Amniotic stem cell (primary cell): ENCODE measurements at regions not wholly inside any gene's neighbourhood (a gene's known extent, or its start where the extent isn't known, plus 50 kb on each side); places are given as distances from the start of the nearest gene placed in this dataset.

ENCODE experiments used
- DNase-seq: peaks from one replicate; lab custom pipeline; 2025; lab: John Stamatoyannopoulos, UW

DNA sequence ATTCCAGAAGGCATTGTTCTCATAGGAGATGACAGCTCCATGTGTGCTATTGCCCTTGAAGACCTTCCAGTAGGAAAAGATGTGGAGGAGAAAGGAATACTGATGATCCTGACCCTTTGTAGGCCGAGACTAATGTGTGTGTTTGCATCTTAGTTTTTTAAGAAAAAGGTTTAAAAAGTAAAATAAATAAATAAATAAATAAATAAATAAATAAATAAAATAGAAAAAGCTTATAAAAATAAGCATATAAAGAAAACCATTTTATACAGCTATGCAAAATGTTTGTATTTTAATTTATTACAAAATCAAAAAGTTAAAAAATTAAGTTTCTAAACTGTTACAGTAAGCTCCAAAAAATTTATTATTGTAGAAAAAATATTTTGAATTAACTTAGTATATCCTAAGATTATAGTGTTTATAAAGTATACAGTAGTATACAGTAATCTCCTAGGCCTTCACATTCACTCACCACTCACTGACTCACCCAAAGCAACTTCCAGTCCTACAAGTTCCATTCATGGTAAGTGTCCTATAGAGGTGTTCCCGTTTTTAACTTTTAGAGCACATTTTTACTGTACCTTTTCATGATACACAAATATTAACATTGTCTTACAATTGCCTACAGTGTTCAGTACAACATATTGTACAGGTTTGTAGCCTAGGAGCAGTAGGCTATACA, 435.2 kb upstream of the SEMA3A start:
- DNase-seq: no peak

DNA sequence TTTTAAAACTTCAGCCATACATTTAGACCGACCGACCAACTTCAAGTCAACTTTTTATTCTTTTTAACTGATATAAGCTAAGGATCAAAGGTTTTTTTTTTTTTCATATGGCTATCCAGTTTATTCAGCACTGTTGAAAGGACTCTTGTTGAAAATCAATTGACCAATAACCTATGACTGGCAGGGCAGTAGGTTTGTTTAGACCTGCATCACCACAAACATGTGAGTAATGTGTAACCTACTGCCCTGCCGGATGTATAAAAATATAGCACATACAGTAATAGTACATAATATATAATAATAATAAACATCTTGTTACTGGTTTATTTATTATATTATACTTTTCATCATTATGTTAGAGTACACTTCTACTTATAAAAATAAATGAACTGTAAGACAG, 434.6 kb upstream of the SEMA3A start:
- DNase-seq: no peak

DNA sequence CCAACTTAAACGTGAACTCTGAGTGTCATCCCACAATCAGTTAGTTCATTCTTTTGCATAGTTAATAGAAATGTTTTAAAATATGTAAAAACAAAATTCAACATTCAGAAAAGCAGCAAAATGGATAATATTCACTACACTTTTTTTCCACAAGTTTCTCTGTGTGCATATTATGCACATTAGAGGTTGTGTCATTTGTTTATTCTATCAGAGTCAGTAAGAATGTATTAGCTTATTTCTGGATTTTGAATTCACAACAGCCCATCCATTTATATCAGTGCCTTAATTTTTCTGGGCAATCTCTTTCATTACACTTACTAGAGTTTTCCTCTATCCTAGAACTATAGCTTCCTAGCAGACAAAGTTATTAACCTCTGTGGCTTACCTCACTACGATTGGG, 432.7 kb upstream of the SEMA3A start:
- no peak for DNase-seq

DNA sequence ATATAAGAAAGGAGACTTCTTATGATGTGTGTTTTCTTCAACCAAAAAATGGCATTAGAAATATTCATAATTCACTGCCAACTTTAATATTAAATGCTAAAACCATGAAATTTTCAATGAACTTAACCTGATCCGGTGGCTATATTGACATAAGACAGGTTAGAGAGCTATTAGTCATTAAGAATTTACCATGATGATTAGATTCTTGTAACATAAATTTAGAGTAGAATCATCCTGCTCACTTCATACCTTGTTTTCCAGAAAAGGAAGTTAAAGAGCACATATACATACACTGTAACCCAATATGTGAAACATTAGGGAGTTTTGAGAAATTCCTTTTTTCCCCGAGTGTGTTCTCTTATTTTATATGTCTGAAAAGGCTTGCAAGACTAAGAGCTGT, 430.3 kb upstream of the SEMA3A start:
- no peak for DNase-seq

DNA sequence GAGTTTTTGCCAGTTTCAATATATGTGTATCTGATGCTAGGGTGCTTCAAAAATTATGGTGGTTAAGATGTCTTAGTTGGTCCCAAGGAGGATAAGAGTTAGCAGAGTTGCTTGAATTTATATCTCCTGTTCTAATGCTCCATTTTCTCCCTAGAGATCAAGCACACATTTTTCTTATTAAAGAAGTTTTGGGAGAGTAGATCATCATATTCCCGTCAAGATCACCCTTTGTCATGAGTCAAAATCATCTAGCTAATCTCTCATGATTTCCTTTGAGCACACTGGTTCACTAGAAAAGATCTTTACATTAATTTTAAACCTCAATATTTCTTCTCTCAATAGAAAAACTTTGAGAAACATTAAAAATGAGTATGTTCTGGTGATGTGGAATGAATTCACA, 429.9 kb upstream of the SEMA3A start:
- DNase-seq: no peak

DNA sequence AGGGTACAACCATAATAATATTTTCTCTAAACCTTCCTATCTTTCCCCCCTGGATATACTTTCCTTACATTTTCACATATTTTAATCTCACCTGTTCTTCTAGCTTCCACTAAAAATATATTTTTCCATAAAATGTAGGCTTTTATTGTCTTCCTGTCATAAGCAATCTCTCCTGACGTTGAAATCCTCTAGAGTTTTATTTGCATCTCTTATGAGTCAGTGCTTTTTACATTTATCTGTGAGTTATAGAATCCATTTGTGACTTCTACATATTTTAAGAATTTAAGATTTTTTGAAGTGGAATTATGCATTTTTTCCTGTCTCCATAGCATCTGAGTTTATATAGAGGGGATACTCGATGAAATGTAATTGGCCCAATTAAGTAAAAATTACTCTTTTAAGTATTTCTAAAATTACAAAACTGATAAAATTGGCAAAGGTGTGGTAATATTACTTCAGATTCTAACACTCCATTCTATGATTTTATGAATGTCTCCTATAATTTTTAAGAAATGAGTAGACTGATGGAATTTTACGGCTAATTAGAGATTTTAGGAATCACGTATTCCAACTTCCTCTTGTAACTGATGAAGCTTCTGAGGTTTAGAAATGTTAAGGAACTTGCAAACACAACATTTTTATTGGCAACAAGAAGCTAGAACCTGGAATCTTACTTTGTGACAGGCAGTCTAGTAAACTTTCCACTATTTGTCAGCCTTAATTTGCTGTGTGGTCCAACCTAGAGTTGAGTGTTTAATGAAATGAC, 422.9 kb upstream of the SEMA3A start:
- no peak for DNase-seq

DNA sequence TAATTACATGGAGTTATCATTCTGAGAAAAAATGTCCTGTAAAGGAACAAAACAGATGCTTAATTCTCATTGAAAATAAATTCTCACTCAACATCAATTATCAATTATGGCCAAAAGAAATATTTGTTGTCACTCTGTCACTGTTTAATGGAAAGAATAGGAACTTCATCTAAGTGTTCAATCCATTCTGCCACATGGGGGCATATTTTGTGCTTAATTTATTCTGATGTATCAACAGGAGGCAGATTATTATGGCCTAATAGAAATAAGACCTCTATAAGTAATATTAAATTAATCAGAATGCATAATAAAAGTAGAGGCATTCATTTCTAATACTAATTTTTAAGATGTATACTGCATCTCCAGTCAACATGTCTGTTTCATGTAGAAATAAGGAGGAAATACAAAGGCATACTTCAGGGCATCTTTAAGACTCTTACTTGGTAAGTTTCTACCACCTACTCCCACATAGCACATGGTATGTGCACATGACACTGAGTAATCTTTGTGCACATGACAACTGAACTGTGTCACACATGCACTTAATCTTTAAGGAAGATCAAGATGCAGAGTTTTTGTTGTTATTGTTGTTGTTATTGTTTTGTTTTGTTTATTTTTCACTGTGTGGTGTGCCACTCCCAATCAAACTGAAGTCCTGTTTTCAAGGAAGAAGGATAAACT, 420.4 kb upstream of the SEMA3A start:
- DNase-seq: no peak

DNA sequence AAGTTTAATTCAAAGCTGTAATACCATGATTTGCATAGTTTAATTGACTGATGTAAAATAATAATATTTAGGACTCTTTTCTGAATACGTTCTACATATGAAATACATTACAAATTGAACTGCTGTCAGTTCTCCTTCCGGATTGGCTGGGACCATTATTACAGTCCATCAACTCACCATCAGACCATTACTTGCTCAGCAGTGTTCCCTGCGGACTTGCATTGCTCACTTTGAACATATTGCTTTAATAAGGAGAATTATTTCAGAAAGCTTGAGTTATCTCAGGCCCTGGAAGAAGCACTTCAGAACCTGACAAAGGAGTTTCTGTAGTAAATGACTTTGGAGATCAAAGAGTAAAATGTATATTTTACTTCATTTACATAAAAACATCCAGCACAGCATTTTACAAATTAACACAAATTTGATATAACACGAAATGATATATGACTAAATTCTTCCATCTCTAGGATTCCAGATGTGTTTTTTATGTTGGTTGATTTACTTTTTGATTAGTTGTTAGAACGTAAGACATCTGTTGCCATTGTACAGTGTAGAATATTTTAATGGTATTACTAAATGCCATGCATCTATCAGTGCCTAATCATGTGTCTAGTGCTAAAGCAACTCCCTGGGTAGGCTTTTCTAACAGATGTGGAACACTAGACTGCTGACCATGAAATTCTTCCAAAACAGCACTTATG, 418.5 kb upstream of the SEMA3A start:
- no peak for DNase-seq

DNA sequence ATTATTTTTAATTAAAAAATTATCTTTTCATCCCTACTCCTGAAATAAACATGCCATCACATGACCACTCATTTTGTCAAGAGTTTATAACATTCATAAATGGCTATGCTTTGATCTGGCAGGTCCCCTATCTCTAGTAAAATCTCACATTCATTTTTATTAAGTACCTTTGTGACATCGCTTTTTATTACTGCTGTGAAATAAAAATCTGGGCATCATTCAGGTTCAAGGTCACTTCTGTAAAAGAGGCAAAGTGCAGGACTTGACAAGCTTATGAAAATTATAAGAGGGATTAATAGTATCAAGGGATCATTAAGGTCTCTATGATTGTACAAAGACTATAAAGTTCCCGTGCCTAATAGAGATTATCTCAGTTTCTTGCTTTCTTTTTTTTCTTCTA, 416.8 kb upstream of the SEMA3A start:
- DNase-seq: no peak

DNA sequence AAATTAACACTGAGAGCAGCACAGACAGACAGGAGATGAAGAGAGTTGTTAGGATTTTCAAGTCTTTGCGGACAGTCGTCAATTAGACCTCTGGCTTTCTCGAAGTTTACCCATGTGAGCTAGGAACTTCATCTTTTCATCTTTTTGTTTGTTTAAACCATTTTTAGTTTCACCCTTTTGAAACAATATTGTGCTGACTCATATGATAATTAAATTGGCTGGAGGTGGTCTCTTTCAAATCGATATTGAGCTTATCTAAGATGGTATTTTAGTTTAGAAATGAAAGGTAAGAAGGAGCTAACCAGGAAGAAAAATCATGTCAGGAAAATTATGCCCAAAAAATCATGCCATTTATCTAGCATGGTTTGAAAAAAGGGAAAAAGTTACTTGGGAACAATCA, 415.8 kb upstream of the SEMA3A start:
- DNase-seq: no peak

DNA sequence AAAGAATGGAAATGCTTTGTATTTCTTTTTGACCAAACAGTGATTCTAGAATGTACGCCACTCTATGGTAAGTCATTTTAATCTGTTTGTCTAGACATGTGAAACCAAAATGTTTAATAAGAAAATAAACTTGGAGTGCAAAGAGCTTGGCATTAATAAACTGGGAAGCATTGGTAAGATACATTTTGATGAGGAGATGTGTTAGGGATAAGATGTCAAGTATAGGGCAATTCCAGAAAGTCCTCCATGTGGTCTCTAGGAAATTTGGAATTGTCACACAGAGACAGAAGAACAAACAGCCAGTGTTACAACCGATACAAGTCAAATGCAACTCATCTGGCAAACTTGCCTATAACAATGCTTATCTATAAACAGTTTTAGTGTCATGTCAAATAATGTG, 410.7 kb upstream of the SEMA3A start:
- DNase-seq: no peak

DNA sequence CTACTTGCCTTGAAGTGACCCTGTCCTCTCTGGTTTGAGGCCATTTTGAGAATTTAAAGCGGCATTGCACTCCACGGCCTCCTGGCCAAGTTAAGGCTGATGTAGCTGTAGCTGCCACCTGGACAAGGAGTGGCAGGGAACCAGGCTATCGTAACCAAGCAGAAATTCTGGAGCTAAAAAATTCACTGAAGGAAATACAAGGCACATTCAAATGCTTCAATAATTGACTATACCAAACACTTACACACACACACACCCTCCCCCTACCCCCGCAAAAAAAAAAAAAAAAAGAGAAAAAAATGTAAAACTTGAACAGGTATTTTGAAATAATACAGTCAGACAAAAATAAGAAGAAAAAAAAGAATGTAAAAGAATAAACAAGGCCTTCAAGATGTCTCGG, 409.0 kb upstream of the SEMA3A start:
- no peak for DNase-seq

DNA sequence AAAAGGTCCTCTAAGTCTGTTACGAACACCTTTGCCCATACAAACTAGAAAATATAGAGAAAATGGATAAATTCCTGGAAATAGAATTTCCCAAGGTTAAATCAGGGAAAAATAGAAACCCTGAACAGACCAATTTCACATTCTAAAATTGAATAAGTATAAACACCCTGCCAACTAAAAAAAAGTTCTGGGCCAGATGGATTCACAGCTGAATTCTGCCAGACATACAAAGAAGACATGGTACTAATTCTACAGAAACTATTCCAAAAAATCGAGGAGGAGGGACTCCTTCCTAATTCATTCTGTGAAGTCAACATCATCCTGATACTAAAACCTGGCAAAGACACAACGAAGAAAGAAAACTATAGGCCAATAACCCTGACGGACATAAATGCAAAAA, 400.4 kb upstream of the SEMA3A start:
- DNase-seq: no peak

DNA sequence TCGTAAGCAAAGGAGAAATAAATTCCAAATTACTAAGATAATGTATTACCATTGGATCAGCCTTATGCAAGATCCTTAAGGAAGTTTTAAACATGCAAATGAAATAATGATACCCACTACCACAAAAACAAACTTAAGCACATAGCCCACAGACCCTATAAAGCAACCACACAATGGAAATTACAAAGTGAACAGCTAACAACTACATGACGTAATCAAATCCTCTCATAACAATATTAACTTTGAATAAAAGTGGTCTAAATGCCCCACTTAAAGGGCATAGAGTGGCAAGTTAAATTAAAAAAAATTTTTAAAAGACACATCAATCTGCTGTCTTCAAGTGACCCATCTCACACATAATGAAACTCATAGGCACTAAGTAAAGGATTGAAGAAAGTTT, 397.3 kb upstream of the SEMA3A start:
- DNase-seq: no peak

DNA sequence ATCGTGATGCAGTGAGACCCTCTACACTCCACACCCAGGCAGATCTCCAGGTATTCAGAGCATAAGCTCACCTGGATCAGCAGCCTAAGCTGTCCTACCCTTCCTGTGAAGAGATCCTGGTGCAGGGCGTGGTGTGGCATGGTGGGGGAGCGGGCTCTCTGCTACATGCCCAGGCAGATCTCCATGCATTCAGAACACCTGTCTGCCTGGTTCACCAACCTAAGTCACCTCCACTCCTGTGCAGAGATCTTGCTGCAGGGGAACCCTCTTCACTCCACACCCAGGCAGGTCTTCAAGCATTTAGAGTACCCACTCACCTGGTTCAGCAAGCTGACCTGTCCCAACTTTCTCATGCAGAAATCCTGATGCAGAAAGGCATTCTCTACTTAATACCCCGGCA, 394.4 kb upstream of the SEMA3A start:
- no peak for DNase-seq

DNA sequence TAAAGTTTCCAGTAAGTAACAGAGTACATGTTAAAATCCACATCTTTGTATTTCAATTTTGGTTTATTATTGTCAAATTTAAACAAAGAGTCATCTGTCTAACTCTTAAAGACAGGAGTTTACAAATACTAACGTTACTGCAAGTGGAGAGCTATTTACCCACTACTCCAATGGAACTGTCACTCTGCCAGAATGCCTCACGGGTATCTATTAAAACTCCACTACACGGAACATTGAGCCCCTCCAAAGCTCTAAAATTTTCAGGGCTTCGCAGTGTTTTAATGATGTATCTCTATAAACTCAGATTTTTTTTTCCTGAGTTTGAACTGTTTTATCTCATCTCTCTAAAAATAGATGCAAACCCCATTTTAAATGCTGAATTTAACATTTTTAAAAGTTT, 388.7 kb upstream of the SEMA3A start:
- DNase-seq: no peak

DNA sequence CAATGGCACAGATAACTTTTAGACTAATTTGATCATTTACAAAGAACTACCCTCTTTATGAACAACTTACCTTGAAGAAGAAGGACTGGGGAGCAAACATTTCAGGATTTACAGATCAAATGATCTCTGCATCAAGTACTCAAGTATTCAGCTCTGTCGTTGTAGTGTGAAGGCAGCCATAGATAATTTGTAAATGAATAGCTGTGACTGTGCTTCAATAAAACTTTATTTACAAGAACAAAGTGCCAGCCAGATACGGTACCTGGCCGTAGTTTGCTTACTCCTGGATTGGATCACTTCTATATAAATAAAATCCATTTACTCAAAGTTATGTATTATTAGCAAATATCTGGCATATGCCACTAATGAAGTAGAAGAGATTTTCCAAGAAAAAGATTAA, 388.2 kb upstream of the SEMA3A start:
- DNase-seq: no peak

DNA sequence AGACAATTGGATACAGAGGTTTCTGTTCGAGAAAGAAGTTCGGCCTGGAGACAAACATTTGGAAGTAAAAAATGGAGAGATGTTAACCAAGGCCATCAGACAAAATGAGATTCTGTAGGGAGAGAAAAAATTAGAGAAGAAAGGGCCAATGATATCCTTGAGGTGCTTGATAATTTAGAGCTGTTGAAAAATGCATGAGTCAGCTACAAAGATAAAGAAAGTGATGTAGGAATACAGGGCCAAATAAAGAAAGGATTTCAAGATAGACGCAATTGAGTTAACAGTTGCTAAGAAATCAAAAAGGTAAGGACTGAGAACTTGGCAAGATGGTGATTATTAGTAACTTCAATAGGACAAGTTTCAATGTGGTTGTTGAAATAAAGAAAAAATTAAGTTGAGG, 384.2 kb upstream of the SEMA3A start:
- no peak for DNase-seq

DNA sequence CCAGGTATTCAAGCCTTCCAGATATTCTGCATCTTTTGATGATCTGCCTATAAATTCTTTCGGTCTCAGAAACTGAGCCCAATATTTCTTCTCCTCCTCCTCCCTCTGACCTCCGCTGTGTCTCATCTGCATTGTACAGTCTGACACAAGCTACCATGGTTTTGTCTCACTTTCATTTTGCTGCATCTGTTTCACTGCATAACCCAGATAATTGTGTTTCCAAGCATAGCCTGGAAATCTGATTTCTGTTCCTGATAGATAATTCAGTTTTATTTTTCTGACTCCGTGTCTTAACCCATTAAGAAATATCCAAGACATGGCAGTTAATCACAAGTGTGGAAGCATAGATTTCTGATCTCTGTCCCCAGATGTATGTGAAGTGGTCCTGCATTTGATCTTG, 374.2 kb upstream of the SEMA3A start:
- no peak for DNase-seq

DNA sequence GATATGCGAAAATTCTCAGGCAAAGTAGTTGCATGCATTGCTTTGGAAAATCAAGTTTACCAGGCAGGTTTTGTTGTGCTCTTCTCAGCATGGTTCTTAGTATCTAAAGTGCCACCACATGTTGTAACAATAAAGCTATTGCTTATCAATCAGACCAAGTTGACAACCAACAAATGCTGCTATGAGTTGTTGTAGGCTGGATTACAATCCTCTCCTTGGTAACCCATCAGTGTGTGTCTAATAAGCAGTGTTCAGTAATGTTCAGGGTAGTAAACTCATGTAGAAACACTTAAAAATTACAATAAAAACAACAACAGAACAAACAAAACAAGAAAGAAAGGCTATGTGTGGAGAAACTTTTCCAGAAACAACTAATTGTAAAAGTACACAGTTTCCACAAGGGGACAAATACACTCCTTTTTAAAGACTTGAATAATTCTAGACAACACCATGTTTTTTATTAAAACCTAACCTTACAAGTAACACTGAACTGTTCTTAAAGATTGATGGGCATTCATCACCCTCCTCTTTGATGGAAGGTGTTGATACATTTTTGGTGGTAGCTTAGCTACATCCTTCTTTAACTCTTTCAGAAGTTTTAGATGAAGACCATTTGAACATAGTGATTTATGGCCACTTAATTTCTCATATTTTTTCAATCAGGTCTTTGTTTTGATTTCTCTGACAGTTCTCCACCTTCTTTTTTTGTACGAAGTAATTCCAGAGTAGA, 370.9 kb upstream of the SEMA3A start:
- no peak for DNase-seq

DNA sequence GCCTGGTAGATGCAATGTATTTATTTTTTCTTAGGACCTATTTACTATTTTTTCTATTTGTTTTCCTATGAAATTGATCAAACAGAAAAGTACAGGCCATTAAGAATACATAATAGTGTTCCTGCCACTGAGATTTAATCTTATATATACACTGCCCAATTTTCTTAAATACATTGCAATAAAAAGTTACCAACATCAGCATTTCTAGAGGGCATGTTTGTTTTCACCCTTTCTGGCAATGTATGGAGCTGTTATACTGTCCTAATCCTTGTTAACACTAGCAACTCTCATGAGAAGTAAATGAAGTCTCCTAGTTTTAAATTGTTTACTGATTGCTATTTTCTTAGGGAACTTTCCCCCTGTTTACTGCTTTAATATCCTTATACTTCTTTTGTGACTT, 359.1 kb upstream of the SEMA3A start:
- no peak for DNase-seq

DNA sequence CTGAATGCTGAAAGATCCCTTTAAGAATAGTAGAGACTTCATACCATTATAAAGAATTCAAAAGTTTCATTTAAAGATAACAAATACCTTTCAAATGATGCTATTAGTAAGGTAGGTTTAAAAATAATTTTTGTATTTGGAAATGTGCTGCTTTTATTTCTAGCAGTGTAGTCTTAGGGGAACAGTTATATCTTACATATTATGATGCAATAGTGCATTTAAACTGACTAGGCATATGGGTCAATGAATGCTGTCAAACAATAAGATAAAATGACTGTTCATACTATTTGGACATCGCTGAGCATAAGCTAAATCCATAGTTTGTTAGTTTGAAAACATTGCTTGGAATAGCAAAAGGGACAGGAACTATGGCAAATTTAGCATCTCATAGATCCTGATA, 354.8 kb upstream of the SEMA3A start:
- DNase-seq: no peak
